ENCODE measurements at regions not wholly inside any gene's neighbourhood (a gene's known extent, or its start where the extent isn't known, plus 50 kb on each side); places are given as distances from the start of the nearest gene placed in this dataset.

GRCh38 chr12:4159851-4160250 lies 113.7 kb upstream of the CCND2 start:
- DNase-seq (ENCODE audit: low read depth), result no peak
- H3K4me3 ChIP-seq (ENCODE audit: low read depth, low read length), result no peak overlapping the region

GRCh38 chr12:4158306-4158705 lies 115.3 kb upstream of the CCND2 start:
- H3K4me3 ChIP-seq (ENCODE audit: low read depth, low read length), result no peak overlapping the region
- TF ChIP-seq CTCF (IDR thresholded peaks at IDR 0.05; ENCODE audit: insufficient read depth, low read depth, low read length, missing control alignments), result no peak
- no peak for DNase-seq (ENCODE audit: low read depth)

More at GRCh38 chr12:4159851-4160250, 113.7 kb upstream of the CCND2 start:
- no peak for TF ChIP-seq CTCF (IDR thresholded peaks at IDR 0.05; ENCODE audit: insufficient read depth, low read depth, low read length, missing control alignments)

GRCh38 chr12:4157122-4157521 lies 116.4 kb upstream of the CCND2 start:
- DNase-seq (ENCODE audit: low read depth), result no peak

GRCh38 chr12:4156317-4156716 lies 117.2 kb upstream of the CCND2 start:
- DNase-seq (ENCODE audit: low read depth), result no peak
- no peak overlapping the region for H3K4me3 ChIP-seq (ENCODE audit: low read depth, low read length)
- TF ChIP-seq CTCF (IDR thresholded peaks at IDR 0.05; ENCODE audit: insufficient read depth, low read depth, low read length, missing control alignments), result no peak

More at GRCh38 chr12:4157122-4157521, 116.4 kb upstream of the CCND2 start:
- no peak overlapping the region for H3K4me3 ChIP-seq (ENCODE audit: low read depth, low read length)
- no peak for TF ChIP-seq CTCF (IDR thresholded peaks at IDR 0.05; ENCODE audit: insufficient read depth, low read depth, low read length, missing control alignments)

GRCh38 chr12:4154672-4155225 lies 118.8 kb upstream of the CCND2 start:
- DNase-seq (ENCODE audit: low read depth), result no peak
- no peak overlapping the region for H3K4me3 ChIP-seq (ENCODE audit: low read depth, low read length)
- no peak for TF ChIP-seq CTCF (IDR thresholded peaks at IDR 0.05; ENCODE audit: insufficient read depth, low read depth, low read length, missing control alignments)

GRCh38 chr12:4153343-4153892 lies 120.1 kb upstream of the CCND2 start:
- no peak overlapping the region for H3K4me3 ChIP-seq (ENCODE audit: low read depth, low read length)
- TF ChIP-seq CTCF (IDR thresholded peaks at IDR 0.05; ENCODE audit: insufficient read depth, low read depth, low read length, missing control alignments), result no peak
- DNase-seq (ENCODE audit: low read depth), result peak; percentile 95
